Activated CD8-positive, alpha-beta T cell treated with anti-CD3 and anti-CD28 coated beads, Interleukin-2, amount 10 ng/mL, durations not matched to agents 7 days and 5 days (primary cell): ENCODE measurements at regions not wholly inside any gene's neighbourhood (a gene's known extent, or its start where the extent isn't known, plus 50 kb on each side); places are given as distances from the start of the nearest gene placed in this dataset.

ENCODE experiments used
- ATAC-seq: fragments of 150-1000 bp; cut with Tn5 transposase; one replicate; pipeline ENCODE4 v1.10.0; 2021; ENCODE audit warnings: moderate library complexity
- CTCF ChIA-PET: fragments of 350-600 bp; sonication (Branson Sonifier 250); formaldehyde crosslinking; loops from one replicate; lab custom pipeline; 2021; ENCODE audit warnings: antibody characterized with exemption; lab: Charles Lee
- POLR2A ChIA-PET: fragments of 350-600 bp; sonication (Branson Sonifier 250); formaldehyde crosslinking; loops from one replicate; lab custom pipeline; 2021; ENCODE audit warnings: antibody characterized with exemption; lab: Charles Lee
- DNase-seq: peaks from one replicate; pipeline ENCODE4 v3.0.0-alpha.2; 2020
- H3K27ac Mint-ChIP-seq: one replicate; pipeline ENCODE4 v1.8.0; 2021; ENCODE audit warnings: mild to moderate bottlenecking, mixed read lengths
- H3K27me3 Mint-ChIP-seq: one replicate; pipeline ENCODE4 v1.8.0; 2021; ENCODE audit warnings: low read depth, mixed read lengths
- H3K36me3 Mint-ChIP-seq: one replicate; pipeline ENCODE4 v1.8.0; 2021; ENCODE audit warnings: low read depth, mixed read lengths
- H3K4me1 Mint-ChIP-seq: one replicate; pipeline ENCODE4 v1.8.0; 2021; ENCODE audit warnings: low read depth, mixed read lengths
- H3K4me3 Mint-ChIP-seq: one replicate; pipeline ENCODE4 v1.8.0; 2021; ENCODE audit warnings: mild to moderate bottlenecking, mixed read lengths
- H3K9me3 Mint-ChIP-seq: one replicate; pipeline ENCODE4 v1.8.0; 2022; ENCODE audit warnings: mixed read lengths; ENCODE audit not compliant: insufficient read depth

DNA sequence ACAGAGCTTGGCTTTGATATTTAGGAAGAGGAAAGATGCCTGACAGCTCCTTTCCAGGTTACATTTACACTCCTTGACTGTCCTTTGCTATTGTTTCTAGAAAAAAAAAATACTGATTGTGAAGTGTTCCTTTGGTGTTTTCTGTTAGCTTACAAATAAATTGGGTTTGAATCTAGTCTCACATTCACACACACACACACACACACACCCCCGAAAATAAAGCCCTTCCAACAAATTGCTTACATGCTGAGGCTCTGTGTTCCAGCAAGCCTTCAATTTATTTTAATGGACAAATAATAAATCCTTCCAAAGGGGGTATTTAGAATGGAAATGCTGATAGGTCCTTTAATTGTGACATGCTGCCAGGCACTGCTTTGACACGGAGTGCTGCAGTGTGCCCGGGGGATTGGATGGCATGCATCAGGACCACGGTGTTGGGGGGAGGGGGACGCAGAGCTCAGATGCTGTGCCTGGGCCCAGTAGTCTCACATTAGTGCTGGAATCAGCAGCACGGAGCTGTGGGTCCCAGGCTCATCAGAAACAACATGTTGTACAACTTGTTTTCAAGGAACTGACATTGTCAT is 199.9 kb downstream of the CD83 start:
- no peaks in the 10 kb centered on the region for H3K9me3 Mint-ChIP-seq
- ATAC-seq (no peak), DNase-seq (no peak)
- H3K27ac Mint-ChIP-seq, result no peak overlapping the region
- POLR2A ChIA-PET, result interaction anchor here (0.6 to 1.6 kb wide), 3 partner anchors 9 to 28 kb away, joined by 3 to 4 read pairs (median 3); no protein-coding TSS in a partner anchor
- H3K4me1 Mint-ChIP-seq, result peaks cover 37% of the 10 kb centered on the region
- H3K27me3 Mint-ChIP-seq, result peaks cover 3% of the 10 kb centered on the region
- H3K36me3 Mint-ChIP-seq, result no peaks in the 10 kb centered on the region
- CTCF ChIA-PET, result interaction anchor here (0.6 to 2.2 kb wide), 21 partner anchors 10 to 344 kb away, joined by 3 to 13 read pairs (median 4); no protein-coding TSS in a partner anchor
- H3K4me3 Mint-ChIP-seq, result no peak overlapping the region

GRCh38 chr6:14320332-14320731 is 202.8 kb downstream of the CD83 start:
- ChIA-PET POLR2A (no interaction called here), CTCF (interaction anchor here (1.2 kb wide), 1 partner anchor 109 kb away, joined by 3 read pairs; no protein-coding TSS in a partner anchor)
- H3K27me3 Mint-ChIP-seq, result peaks cover 3% of the 10 kb centered on the region
- DNase-seq (no peak), ATAC-seq (no peak)
- no peak overlapping the region for H3K4me3 Mint-ChIP-seq
- H3K36me3 Mint-ChIP-seq, result no peaks in the 10 kb centered on the region
- H3K9me3 Mint-ChIP-seq, result no peaks in the 10 kb centered on the region
- peaks cover 43% of the 10 kb centered on the region for H3K4me1 Mint-ChIP-seq
- H3K27ac Mint-ChIP-seq, result no peak overlapping the region

DNA sequence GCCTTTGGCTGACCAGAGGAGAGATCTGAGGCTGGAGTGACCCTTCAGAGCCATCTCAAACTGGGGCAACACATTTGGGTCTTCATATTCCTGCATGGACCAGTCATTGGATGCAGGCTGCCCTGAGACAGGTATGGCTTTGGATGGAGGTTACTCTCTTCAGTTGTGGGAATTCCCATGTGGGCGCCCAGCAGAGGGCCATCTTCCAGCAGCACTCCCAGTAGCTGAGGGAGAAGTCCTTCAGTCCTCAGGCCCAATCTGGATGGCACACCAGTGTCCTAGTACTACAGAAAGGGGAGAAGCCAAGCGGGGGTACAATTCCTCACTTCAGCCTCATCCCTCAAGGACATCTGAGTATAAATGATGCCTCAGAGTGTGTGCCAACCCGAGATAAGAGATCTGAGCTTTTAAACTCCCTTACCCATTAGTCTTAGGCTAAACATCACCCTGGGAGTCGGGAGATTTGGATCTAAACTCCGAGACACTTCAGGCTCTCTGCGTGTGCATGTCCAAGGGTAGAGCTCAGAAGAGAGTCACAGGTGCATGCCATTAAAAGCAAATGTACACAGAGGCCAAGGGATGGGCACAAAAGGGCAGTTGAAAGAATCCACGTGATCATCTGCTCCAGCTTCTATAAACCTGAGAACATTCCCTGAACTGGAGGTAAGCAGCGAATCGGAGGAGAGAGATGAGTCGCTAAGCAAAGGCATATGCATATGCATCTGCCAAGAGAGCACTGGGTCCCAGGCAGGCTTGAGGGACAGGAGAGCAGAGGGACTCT is 204.6 kb downstream of the CD83 start:
- peaks cover 29% of the 10 kb centered on the region for H3K4me1 Mint-ChIP-seq
- no peaks in the 10 kb centered on the region for H3K9me3 Mint-ChIP-seq
- ATAC-seq (no peak), DNase-seq (no peak)
- POLR2A ChIA-PET, result no interaction called here
- no peaks in the 10 kb centered on the region for H3K36me3 Mint-ChIP-seq
- no peak overlapping the region for H3K4me3 Mint-ChIP-seq
- peaks cover 8% of the 10 kb centered on the region for H3K27me3 Mint-ChIP-seq
- H3K27ac Mint-ChIP-seq, result no peak overlapping the region
- CTCF ChIA-PET, result interaction anchor here (0.6 kb wide), 1 partner anchor 178 kb away, joined by 3 read pairs; no protein-coding TSS in a partner anchor

DNA sequence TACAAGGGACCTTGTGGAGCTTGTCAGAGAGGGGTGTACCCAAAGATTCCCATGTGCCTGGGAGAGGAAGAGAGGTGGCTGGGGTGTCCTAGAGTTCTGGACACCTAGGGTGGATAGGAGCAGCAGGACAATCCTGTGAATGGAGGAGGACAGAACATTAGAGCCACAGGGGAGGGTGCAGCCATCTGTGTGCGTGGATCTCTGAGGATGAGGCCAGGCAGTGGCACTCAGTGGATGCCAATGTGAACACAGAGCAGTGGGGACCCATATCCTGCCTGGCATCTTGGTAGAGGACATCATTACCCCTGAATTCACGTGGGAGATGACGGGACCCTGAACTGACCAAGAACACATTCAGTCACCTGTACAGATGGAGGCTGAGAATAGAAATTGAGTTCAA is 205.3 kb downstream of the CD83 start:
- Mint-ChIP-seq H3K9me3 (no peaks in the 10 kb centered on the region), H3K36me3 (no peaks in the 10 kb centered on the region), H3K27me3 (peaks cover 8% of the 10 kb centered on the region), H3K4me3 (no peak overlapping the region), H3K4me1 (peaks cover 23% of the 10 kb centered on the region), H3K27ac (no peak overlapping the region)
- no peak for ATAC-seq
- ChIA-PET POLR2A (interaction anchor here (0.6 kb wide), 2 partner anchors 12 to 334 kb away, joined by 3 to 4 read pairs; no protein-coding TSS in a partner anchor), CTCF (interaction anchor here (0.6 to 1.5 kb wide), 3 partner anchors 26 to 179 kb away, joined by 3 to 5 read pairs (median 3); no protein-coding TSS in a partner anchor)
- DNase-seq, result no peak

GRCh38 chr6:14326774-14327173 is 209.2 kb downstream of the CD83 start:
- no peaks in the 10 kb centered on the region for H3K36me3 Mint-ChIP-seq
- POLR2A ChIA-PET, result interaction anchor here (0.8 kb wide), 1 partner anchor 9 kb away, joined by 3 read pairs; no protein-coding TSS in a partner anchor
- ATAC-seq, result no peak
- no peak for DNase-seq
- H3K27ac Mint-ChIP-seq, result no peak overlapping the region
- peaks cover 18% of the 10 kb centered on the region for H3K4me1 Mint-ChIP-seq
- H3K9me3 Mint-ChIP-seq, result no peaks in the 10 kb centered on the region
- H3K4me3 Mint-ChIP-seq, result no peak overlapping the region
- H3K27me3 Mint-ChIP-seq, result peaks cover 12% of the 10 kb centered on the region
- CTCF ChIA-PET, result interaction anchor here (0.6 to 1.6 kb wide), 2 partner anchors 9 to 550 kb away, joined by 3 to 8 read pairs; no protein-coding TSS in a partner anchor

GRCh38 chr6:14328163-14328562 is 210.6 kb downstream of the CD83 start:
- Mint-ChIP-seq H3K36me3 (no peaks in the 10 kb centered on the region), H3K27ac (no peak overlapping the region), H3K4me1 (peaks cover 12% of the 10 kb centered on the region), H3K9me3 (no peaks in the 10 kb centered on the region), H3K4me3 (no peak overlapping the region), H3K27me3 (peaks cover 9% of the 10 kb centered on the region)
- DNase-seq, result no peak
- ChIA-PET POLR2A (no interaction called here), CTCF (interaction anchor here (1.0 kb wide), 1 partner anchor 11 kb away, joined by 3 read pairs; no protein-coding TSS in a partner anchor)
- no peak for ATAC-seq

DNA sequence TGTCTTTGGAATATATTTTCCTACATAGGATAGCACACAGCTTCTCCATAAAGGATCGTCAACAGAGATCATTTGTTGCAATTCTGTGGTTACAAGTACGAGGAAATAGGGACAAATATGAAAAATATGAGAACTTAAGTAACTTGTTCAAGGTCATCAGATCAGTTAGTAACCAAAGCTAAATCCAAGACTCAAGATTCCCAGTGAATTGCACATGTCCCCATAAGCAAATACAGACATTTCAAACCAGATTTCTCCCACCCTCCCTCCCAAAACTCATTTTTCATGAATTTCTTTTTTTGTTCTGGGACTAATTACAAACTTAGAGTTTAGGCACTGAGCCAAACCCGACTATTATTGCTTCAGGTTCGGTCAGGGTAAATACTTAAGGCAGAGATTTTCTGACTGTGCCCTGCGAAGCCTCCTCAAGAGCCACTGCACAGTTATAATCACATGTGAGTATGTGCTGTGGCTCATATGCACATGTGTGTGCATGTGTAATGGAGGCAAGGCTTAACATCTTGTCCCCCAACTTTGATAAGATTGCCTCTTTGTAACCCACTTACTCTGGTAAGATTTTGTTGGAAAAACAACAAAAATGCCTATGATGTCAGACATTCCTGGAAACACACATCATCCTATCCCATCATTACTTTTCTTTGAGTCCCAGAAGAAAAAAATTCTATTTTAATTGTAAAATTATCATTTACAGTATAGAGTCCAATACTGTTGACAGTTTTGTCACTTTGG is 216.2 kb downstream of the CD83 start:
- Mint-ChIP-seq H3K9me3 (peaks cover 5% of the 10 kb centered on the region), H3K27me3 (peaks cover 6% of the 10 kb centered on the region), H3K36me3 (no peaks in the 10 kb centered on the region), H3K27ac (no peak overlapping the region), H3K4me1 (peaks cover 2% of the 10 kb centered on the region), H3K4me3 (no peak overlapping the region)
- no peak for ATAC-seq
- DNase-seq, result no peak
- POLR2A ChIA-PET, result no interaction called here
- CTCF ChIA-PET, result interaction anchor here (0.7 to 2.7 kb wide), 2 partner anchors 16 to 377 kb away, joined by 3 to 6 read pairs; no protein-coding TSS in a partner anchor

- peaks cover 4% of the 10 kb centered on the region for H3K27me3 Mint-ChIP-seq
- no peak overlapping the region for H3K27ac Mint-ChIP-seq
- ATAC-seq (no peak), DNase-seq (no peak)
- peaks cover 2% of the 10 kb centered on the region for H3K4me1 Mint-ChIP-seq
- CTCF ChIA-PET, result interaction anchor here (2.3 kb wide), 1 partner anchor 18 kb away, joined by 11 read pairs; no protein-coding TSS in a partner anchor
- POLR2A ChIA-PET, result no interaction called here
- H3K9me3 Mint-ChIP-seq, result peaks cover 5% of the 10 kb centered on the region
- no peak overlapping the region for H3K4me3 Mint-ChIP-seq
- H3K36me3 Mint-ChIP-seq, result no peaks in the 10 kb centered on the region
Observed at GRCh38 chr6:14335071-14335470, 217.5 kb downstream of the CD83 start.

GRCh38 chr6:14337152-14337551 is 219.6 kb downstream of the CD83 start:
- DNase-seq (no peak), ATAC-seq (no peak)
- Mint-ChIP-seq H3K4me3 (no peak overlapping the region), H3K27me3 (peaks cover 4% of the 10 kb centered on the region), H3K9me3 (peaks cover 5% of the 10 kb centered on the region), H3K36me3 (no peaks in the 10 kb centered on the region), H3K27ac (no peak overlapping the region), H3K4me1 (peaks cover 2% of the 10 kb centered on the region)
- ChIA-PET POLR2A (no interaction called here), CTCF (interaction anchor here (2.1 to 2.3 kb wide), 2 partner anchors 9 to 20 kb away, joined by 10 to 11 read pairs; no protein-coding TSS in a partner anchor)

GRCh38 chr6:14339172-14339571 is 221.6 kb downstream of the CD83 start:
- H3K4me3 Mint-ChIP-seq, result no peak overlapping the region
- POLR2A ChIA-PET, result no interaction called here
- DNase-seq (no peak), ATAC-seq (no peak)
- no peak overlapping the region for H3K27ac Mint-ChIP-seq
- H3K4me1 Mint-ChIP-seq, result peaks cover 2% of the 10 kb centered on the region
- no peaks in the 10 kb centered on the region for H3K36me3 Mint-ChIP-seq
- H3K27me3 Mint-ChIP-seq, result peaks cover 12% of the 10 kb centered on the region
- H3K9me3 Mint-ChIP-seq, result peaks cover 5% of the 10 kb centered on the region
- CTCF ChIA-PET, result interaction anchor here (1.3 kb wide), 1 partner anchor 75 kb away, joined by 4 read pairs; no protein-coding TSS in a partner anchor
